ENCODE measurements at regions not wholly inside any gene's neighbourhood (a gene's known extent, or its start where the extent isn't known, plus 50 kb on each side); places are given as distances from the start of the nearest gene placed in this dataset.

GRCh38 chr7:56493196-56493595 is 377.0 kb upstream of the NUPR2 start:
- DNase-seq: no peak
- no peak overlapping the region for H4K8ac ChIP-seq (ENCODE audit: low read length)
- H2AK5ac ChIP-seq (ENCODE audit: low read length, severe bottlenecking): no peak overlapping the region
- H4K91ac ChIP-seq (ENCODE audit: low read length): no peak overlapping the region
- H3K4ac ChIP-seq (ENCODE audit: low read depth in 1 of 2, low read length in 2 of 2): no peak overlapping the region
- no peak overlapping the region for H3K4me2 ChIP-seq (ENCODE audit: low read length, poor library complexity, severe bottlenecking)
- peaks cover 0 to 5% of the 10 kb centered on the region in 2 experiments for H3K36me3 ChIP-seq (ENCODE audit: control insufficient read depth in 1 of 2, insufficient read depth in 2 of 2, low read depth in 1 of 2, low read length in 2 of 2)
- WGBS: 79% methylated on average over 4 of the region's 4 CpGs
- no peak overlapping the region for H2BK12ac ChIP-seq (ENCODE audit: low read length in 2 of 2)
- H2BK15ac ChIP-seq (ENCODE audit: low read depth, poor library complexity, severe bottlenecking): no peak overlapping the region
- H3K23ac ChIP-seq (ENCODE audit: low read length in 2 of 2): no peak overlapping the region
- H2BK120ac ChIP-seq (ENCODE audit: low read depth, low read length): no peak overlapping the region
- no peaks in the 10 kb centered on the region for H3K27me3 ChIP-seq (ENCODE audit: control insufficient read depth in 1 of 2, insufficient read depth in 1 of 2, low read length in 2 of 2)
- no peak overlapping the region for H3K14ac ChIP-seq (ENCODE audit: low read length in 2 of 2)
- H3K18ac ChIP-seq (ENCODE audit: low read depth in 1 of 2, low read length in 2 of 2): no peak overlapping the region
- H3K79me1 ChIP-seq (replicated peaks; ENCODE audit: low read length, poor library complexity, severe bottlenecking): no peaks in the 10 kb centered on the region
- no peak overlapping the region for H3K27ac ChIP-seq (ENCODE audit: low read length, poor library complexity, severe bottlenecking)
- H3K4me1 ChIP-seq (ENCODE audit: control insufficient read depth, insufficient read depth, low read depth, low read length): peaks cover 2% of the 10 kb centered on the region
- H2BK5ac ChIP-seq (ENCODE audit: low read depth, low read length, poor library complexity, severe bottlenecking): no peak overlapping the region
- peaks cover 63% of the 10 kb centered on the region for H3K9me3 ChIP-seq (ENCODE audit: control insufficient read depth, low read length)
- H2AFZ ChIP-seq (ENCODE audit: low read depth, low read length): no peak overlapping the region
- H3K9ac ChIP-seq (ENCODE audit: low read length): no peak overlapping the region
- no peak overlapping the region for H3K4me3 ChIP-seq (ENCODE audit: insufficient read depth in 1 of 2, low read depth in 1 of 2, low read length in 2 of 2)

- H3K23ac ChIP-seq (ENCODE audit: low read length in 2 of 2): no peak overlapping the region
- no peak overlapping the region for H4K91ac ChIP-seq (ENCODE audit: low read length)
- no peak overlapping the region for H3K18ac ChIP-seq (ENCODE audit: low read depth in 1 of 2, low read length in 2 of 2)
- H2BK15ac ChIP-seq (ENCODE audit: low read depth, poor library complexity, severe bottlenecking): no peak overlapping the region
- no peaks in the 10 kb centered on the region for H3K79me1 ChIP-seq (replicated peaks; ENCODE audit: low read length, poor library complexity, severe bottlenecking)
- peaks cover 2% of the 10 kb centered on the region for H3K4me1 ChIP-seq (ENCODE audit: control insufficient read depth, insufficient read depth, low read depth, low read length)
- no peak overlapping the region for H3K14ac ChIP-seq (ENCODE audit: low read length in 2 of 2)
- no peak for DNase-seq
- H2BK120ac ChIP-seq (ENCODE audit: low read depth, low read length): no peak overlapping the region
- H3K4me3 ChIP-seq (ENCODE audit: insufficient read depth in 1 of 2, low read depth in 1 of 2, low read length in 2 of 2): no peak overlapping the region
- no peak overlapping the region for H4K8ac ChIP-seq (ENCODE audit: low read length)
- no peak overlapping the region for H2BK5ac ChIP-seq (ENCODE audit: low read depth, low read length, poor library complexity, severe bottlenecking)
- peaks cover 0 to 5% of the 10 kb centered on the region in 2 experiments for H3K36me3 ChIP-seq (ENCODE audit: control insufficient read depth in 1 of 2, insufficient read depth in 2 of 2, low read depth in 1 of 2, low read length in 2 of 2)
- no peak overlapping the region for H3K27ac ChIP-seq (ENCODE audit: low read length, poor library complexity, severe bottlenecking)
- H3K9ac ChIP-seq (ENCODE audit: low read length): no peak overlapping the region
- no peak overlapping the region for H2AK5ac ChIP-seq (ENCODE audit: low read length, severe bottlenecking)
- no peak overlapping the region for H2AFZ ChIP-seq (ENCODE audit: low read depth, low read length)
- no peak overlapping the region for H3K4ac ChIP-seq (ENCODE audit: low read depth in 1 of 2, low read length in 2 of 2)
- WGBS: 59% methylated on average over 9 of the region's 9 CpGs
- H3K27me3 ChIP-seq (ENCODE audit: control insufficient read depth in 1 of 2, insufficient read depth in 1 of 2, low read length in 2 of 2): no peaks in the 10 kb centered on the region
- no peak overlapping the region for H3K4me2 ChIP-seq (ENCODE audit: low read length, poor library complexity, severe bottlenecking)
- peaks cover 63% of the 10 kb centered on the region for H3K9me3 ChIP-seq (ENCODE audit: control insufficient read depth, low read length)
- no peak overlapping the region for H2BK12ac ChIP-seq (ENCODE audit: low read length in 2 of 2)
Measured at GRCh38 chr7:56491636-56492425, 375.6 kb upstream of the NUPR2 start.

- 90% methylated on average over 39 of the region's 40 CpGs for WGBS
- Histone ChIP-seq H3K4me1 (ENCODE audit: control insufficient read depth, insufficient read depth, low read depth, low read length) (no peaks in the 10 kb centered on the region), H3K23ac (ENCODE audit: low read length in 2 of 2) (no peak overlapping the region), H3K4me3 (ENCODE audit: insufficient read depth in 1 of 2, low read depth in 1 of 2, low read length in 2 of 2) (no peak overlapping the region), H2BK12ac (ENCODE audit: low read length in 2 of 2) (no peak overlapping the region), H3K18ac (ENCODE audit: low read depth in 1 of 2, low read length in 2 of 2) (no peak overlapping the region), H3K27me3 (ENCODE audit: control insufficient read depth in 1 of 2, insufficient read depth in 1 of 2, low read length in 2 of 2) (no peaks in the 10 kb centered on the region), H2BK15ac (ENCODE audit: low read depth, poor library complexity, severe bottlenecking) (no peak overlapping the region), H3K9me3 (ENCODE audit: control insufficient read depth, low read length) (peaks cover 64% of the 10 kb centered on the region), H3K36me3 (ENCODE audit: control insufficient read depth in 1 of 2, insufficient read depth in 2 of 2, low read depth in 1 of 2, low read length in 2 of 2) (no peaks in the 10 kb centered on the region), H4K8ac (ENCODE audit: low read length) (no peak overlapping the region), H2AK5ac (ENCODE audit: low read length, severe bottlenecking) (no peak overlapping the region), H3K9ac (ENCODE audit: low read length) (no peak overlapping the region), H3K27ac (ENCODE audit: low read length, poor library complexity, severe bottlenecking) (no peak overlapping the region), H4K91ac (ENCODE audit: low read length) (no peak overlapping the region), H3K4ac (ENCODE audit: low read depth in 1 of 2, low read length in 2 of 2) (no peak overlapping the region), H2BK5ac (ENCODE audit: low read depth, low read length, poor library complexity, severe bottlenecking) (no peak overlapping the region), H3K4me2 (ENCODE audit: low read length, poor library complexity, severe bottlenecking) (no peak overlapping the region), H2AFZ (ENCODE audit: low read depth, low read length) (no peak overlapping the region), H3K14ac (ENCODE audit: low read length in 2 of 2) (no peak overlapping the region), H2BK120ac (ENCODE audit: low read depth, low read length) (no peak overlapping the region), H3K79me1 (replicated peaks; ENCODE audit: low read length, poor library complexity, severe bottlenecking) (no peaks in the 10 kb centered on the region)
- DNase-seq: no peak
Measured at GRCh38 chr7:56483861-56484550, 367.8 kb upstream of the NUPR2 start.

- no peak for DNase-seq
- Histone ChIP-seq H3K23ac (ENCODE audit: low read length in 2 of 2) (no peak overlapping the region), H4K91ac (ENCODE audit: low read length) (no peak overlapping the region), H2BK15ac (ENCODE audit: low read depth, poor library complexity, severe bottlenecking) (no peak overlapping the region), H3K14ac (ENCODE audit: low read length in 2 of 2) (no peak overlapping the region), H3K4ac (ENCODE audit: low read depth in 1 of 2, low read length in 2 of 2) (no peak overlapping the region), H3K4me3 (ENCODE audit: insufficient read depth in 1 of 2, low read depth in 1 of 2, low read length in 2 of 2) (no peak overlapping the region), H3K4me2 (ENCODE audit: low read length, poor library complexity, severe bottlenecking) (no peak overlapping the region), H3K36me3 (ENCODE audit: control insufficient read depth in 1 of 2, insufficient read depth in 2 of 2, low read depth in 1 of 2, low read length in 2 of 2) (no peaks in the 10 kb centered on the region), H3K9me3 (ENCODE audit: control insufficient read depth, low read length) (peaks cover 62% of the 10 kb centered on the region), H3K79me1 (replicated peaks; ENCODE audit: low read length, poor library complexity, severe bottlenecking) (no peaks in the 10 kb centered on the region), H4K8ac (ENCODE audit: low read length) (no peak overlapping the region), H3K4me1 (ENCODE audit: control insufficient read depth, insufficient read depth, low read depth, low read length) (no peaks in the 10 kb centered on the region), H3K27ac (ENCODE audit: low read length, poor library complexity, severe bottlenecking) (no peak overlapping the region), H2BK12ac (ENCODE audit: low read length in 2 of 2) (no peak overlapping the region), H3K9ac (ENCODE audit: low read length) (no peak overlapping the region), H3K18ac (ENCODE audit: low read depth in 1 of 2, low read length in 2 of 2) (no peak overlapping the region), H2BK120ac (ENCODE audit: low read depth, low read length) (no peak overlapping the region), H2BK5ac (ENCODE audit: low read depth, low read length, poor library complexity, severe bottlenecking) (no peak overlapping the region), H3K27me3 (ENCODE audit: control insufficient read depth in 1 of 2, insufficient read depth in 1 of 2, low read length in 2 of 2) (no peaks in the 10 kb centered on the region), H2AK5ac (ENCODE audit: low read length, severe bottlenecking) (no peak overlapping the region), H2AFZ (ENCODE audit: low read depth, low read length) (no peak overlapping the region)
- WGBS: 86% methylated on average over 22 of the region's 22 CpGs
Measured at GRCh38 chr7:56483153-56483552, 366.9 kb upstream of the NUPR2 start.
